K562 (cell line): ENCODE measurements at regions not wholly inside any gene's neighbourhood (a gene's known extent, or its start where the extent isn't known, plus 50 kb on each side); places are given as distances from the start of the nearest gene placed in this dataset.

Experiments used
- ATAC-seq: fragments of 200-7000 bp; cut with Tn5 transposase; 3 replicates; pipeline ENCODE4 v1.9.1; 2020; ENCODE audit warnings: moderate library complexity
- BruUV-seq: library from RNA; stranded (reverse); fragments of 400-500 nt; replicated peaks from 2 replicates; lab custom pipeline; 2021; lab: Mats Ljungman, UMichigan
- CTCF ChIA-PET: fragments of 300-600 bp; formaldehyde crosslinking; extraction: SDS; loops from one replicate; lab custom pipeline; 2021; ENCODE audit warnings: low intra/inter-chr PET ratio; lab: Yijun Ruan, JAX
- POLR2A ChIA-PET: fragments of 300-600, 350-650 bp; sonication (Branson Sonifier 250); formaldehyde crosslinking; extraction: SDS; loops from one replicate; lab custom pipeline; 2021; ENCODE audit warnings: antibody characterized with exemption, inconsistent platforms; lab: Yijun Ruan, JAX
- DNase-seq, 4 experiments: peaks; one replicate each; pipeline versions ENCODE4 v3.0.0 to v3.0.0-alpha.2; 2011 to 2018; ENCODE audit warnings: low spot score in 3 of 4, mixed read lengths in 3 of 4; ENCODE audit errors: extremely low read depth in 1 of 4
- FAIRE-seq: peaks from 2 replicates; lab custom pipeline; 2011; peaks lifted over from hg19 to GRCh38; lab: Jason Lieb, UNC
- H2AFZ ChIP-seq: 2 replicates; pipeline ENCODE4 v1.6.0; 2011; ENCODE audit warnings: low read depth, low read length, control low read depth, inconsistent platforms
- H3K27ac ChIP-seq: fragments of 200-600 bp; 3 replicates; pipeline ENCODE4 v1.8.0; 2011; ENCODE audit warnings: low read depth, mild to moderate bottlenecking, control low read depth, inconsistent platforms, low read length, moderate library complexity, mixed read lengths; ENCODE audit errors: extremely low read depth
- H3K27me3 ChIP-seq, 2 experiments: fragments of 300-600 bp in 1 of 2; 2 replicates in 1 of 2; 3 replicates in 1 of 2; pipeline versions ENCODE4 v1.6.0 to v1.8.0; 2011; ENCODE audit warnings: inconsistent platforms in 2 of 2, low read length in 2 of 2, mild to moderate bottlenecking in 1 of 2, mixed read lengths in 1 of 2, moderate library complexity in 1 of 2; ENCODE audit not compliant: control insufficient read depth in 2 of 2, insufficient read depth in 2 of 2
- H3K36me3 ChIP-seq: fragments of 300-600 bp; 3 replicates; pipeline ENCODE4 v1.8.0; 2011; ENCODE audit warnings: mild to moderate bottlenecking, low read length, inconsistent platforms; ENCODE audit not compliant: control insufficient read depth, insufficient read depth
- H3K4me1 ChIP-seq, 2 experiments: fragments of 200-600 bp in 1 of 2; replicated peaks in 1 of 2; 2 replicates in 1 of 2; 3 replicates in 1 of 2; pipeline versions ENCODE4 v1.5.1 to v1.8.0; 2011; ENCODE audit warnings: inconsistent platforms in 2 of 2, low read length in 2 of 2, mild to moderate bottlenecking in 1 of 2, mixed read lengths in 1 of 2, moderate library complexity in 1 of 2; ENCODE audit not compliant: control insufficient read depth in 2 of 2, insufficient read depth in 2 of 2
- H3K4me2 ChIP-seq: 2 replicates; pipeline ENCODE4 v1.6.1; 2011; ENCODE audit warnings: low read length, control low read depth, inconsistent platforms, mixed read lengths; ENCODE audit not compliant: insufficient read depth
- H3K4me3 ChIP-seq: fragments of 200-600 bp; sonication (generic), shearing (Covaris generic); 2 replicates; pipeline ENCODE4 v1.5.1; 2016; ENCODE audit warnings: control low read depth, inconsistent platforms
- H3K79me2 ChIP-seq: fragments of 200-600 bp; 3 replicates; pipeline ENCODE4 v1.8.0; 2011; ENCODE audit warnings: low read length, inconsistent platforms; ENCODE audit not compliant: control insufficient read depth, insufficient read depth
- H3K9ac ChIP-seq, 2 experiments: 2 replicates each; pipeline versions ENCODE4 v1.6.0 to v1.6.1; 2011; ENCODE audit warnings: low read depth in 2 of 2, low read length in 2 of 2, control low read depth in 1 of 2, inconsistent platforms in 1 of 2, mild to moderate bottlenecking in 1 of 2, mixed read lengths in 1 of 2; ENCODE audit not compliant: insufficient read depth in 1 of 2
- H3K9me1 ChIP-seq: one replicate; pipeline ENCODE4 v1.6.0; 2011; ENCODE audit warnings: inconsistent platforms, mild to moderate bottlenecking, low read length, moderate library complexity; ENCODE audit not compliant: control insufficient read depth, insufficient read depth
- H3K9me3 ChIP-seq: replicated peaks from 2 replicates; pipeline ENCODE4 v1.5.1; 2011; ENCODE audit warnings: low read depth, low read length, inconsistent platforms; ENCODE audit not compliant: control insufficient read depth, insufficient read depth
- H4K20me1 ChIP-seq: replicated peaks from 2 replicates; pipeline ENCODE4 v1.6.1; 2011; ENCODE audit warnings: low read length, inconsistent platforms, mixed read lengths; ENCODE audit not compliant: control insufficient read depth, insufficient read depth
- BRCA1 ChIP-seq, 2 experiments: fragments of 450-650 bp in 1 of 2; sonication (generic) in 1 of 2; formaldehyde crosslinking in 1 of 2; IDR thresholded peaks; 2 replicates each; pipeline versions ENCODE4 v1.5.0 to v1.6.1; 2017 to 2020; ENCODE audit warnings: mild to moderate bottlenecking in 1 of 2, missing genetic modification reagents in 1 of 2
- CBX3 ChIP-seq, 2 experiments: IDR thresholded peaks; 1 replicate in 1 of 2; 2 replicates in 1 of 2; pipeline ENCODE4 v1.6.1; 2012; ENCODE audit warnings: inconsistent platforms in 2 of 2, low read length in 2 of 2, borderline replicate concordance in 1 of 2, control low read depth in 1 of 2
- KLF13 ChIP-seq: fragments of 450-650 bp; IDR thresholded peaks from 2 replicates; pipeline ENCODE4 v1.6.1; 2016; ENCODE audit warnings: missing genetic modification characterization, low read depth, mild to moderate bottlenecking, missing compliant biosample characterization, moderate library complexity, borderline replicate concordance
- MBD1 ChIP-seq: fragments of 250-450 bp; sonication (Bioruptor Pico); IDR thresholded peaks from 2 replicates; pipeline ENCODE4 v1.8.0; 2022; ENCODE audit warnings: inconsistent platforms
- NFYB ChIP-seq: IDR thresholded peaks from 2 replicates; pipeline ENCODE4 v1.6.1; 2011; ENCODE audit warnings: mild to moderate bottlenecking, moderate library complexity; ENCODE audit not compliant: insufficient read length; ENCODE audit errors: extremely low read depth
- PTBP1 ChIP-seq: fragments of 200-400 bp; formaldehyde crosslinking; IDR thresholded peaks from 2 replicates; pipeline ENCODE4 v1.6.1; 2017; ENCODE audit warnings: low read depth, low read length
- RERE ChIP-seq: sonication (generic); formaldehyde crosslinking; IDR thresholded peaks from 2 replicates; pipeline ENCODE4 v1.8.0; 2023; ENCODE audit warnings: missing genetic modification reagents, mild to moderate bottlenecking, borderline replicate concordance
- TFAP4 ChIP-seq: sonication (generic); formaldehyde crosslinking; IDR thresholded peaks from 2 replicates; pipeline ENCODE4 v1.8.0; 2022; ENCODE audit warnings: missing genetic modification reagents, mild to moderate bottlenecking, moderate library complexity, borderline replicate concordance
- WHSC1 ChIP-seq: IDR thresholded peaks from one replicate; pipeline ENCODE4 v1.6.1; 2012; ENCODE audit warnings: low read length, control low read depth, inconsistent platforms
- YY1 ChIP-seq, 3 experiments: IDR thresholded peaks; 2 replicates each; pipeline ENCODE4 v1.6.1; 2011; ENCODE audit warnings: low read length in 2 of 3, mild to moderate bottlenecking in 2 of 3, moderate library complexity in 2 of 3, borderline replicate concordance in 1 of 3, control low read depth in 1 of 3, low read depth in 1 of 3; ENCODE audit not compliant: insufficient read depth in 3 of 3, insufficient replicate concordance in 2 of 3, control insufficient read depth in 1 of 3, insufficient read length in 1 of 3; ENCODE audit errors: extremely low read depth in 1 of 3
- ZFP30 ChIP-seq: fragments of 250-450 bp; sonication (Bioruptor Pico); IDR thresholded peaks from 2 replicates; pipeline ENCODE4 v1.8.0; 2022; ENCODE audit warnings: moderate library complexity, mild to moderate bottlenecking, inconsistent platforms, borderline replicate concordance
- ZNF668 ChIP-seq: fragments of 250-450 bp; sonication (Bioruptor Pico); IDR thresholded peaks from 2 replicates; pipeline ENCODE4 v1.8.0; 2022; ENCODE audit warnings: mild to moderate bottlenecking, inconsistent platforms
- WGBS: fragments of 100-300 bp; shearing (Covaris generic); methylation state at CpG from one replicate; pipeline ENCODE4 v1.1.6; 2016; ENCODE audit warnings: low coverage, mixed read lengths; ENCODE audit not compliant: insufficient coverage; ENCODE audit errors: missing lambda C conversion rate; 5-methylcytosine and 5-hydroxymethylcytosine counted together
- in situ Hi-C: fragments of 300-500 bp; cut with MboI; formaldehyde crosslinking; loops from 4 replicates; pipeline ENCODE4 v1.15.0; 2018; ENCODE audit warnings: inconsistent platforms, mixed read lengths
- intact Hi-C: fragments of 100-400 bp; cut with micrococcal nuclease; formaldehyde crosslinking; loops from 2 replicates; pipeline ENCODE4 v1.14.2; 2022

DNA sequence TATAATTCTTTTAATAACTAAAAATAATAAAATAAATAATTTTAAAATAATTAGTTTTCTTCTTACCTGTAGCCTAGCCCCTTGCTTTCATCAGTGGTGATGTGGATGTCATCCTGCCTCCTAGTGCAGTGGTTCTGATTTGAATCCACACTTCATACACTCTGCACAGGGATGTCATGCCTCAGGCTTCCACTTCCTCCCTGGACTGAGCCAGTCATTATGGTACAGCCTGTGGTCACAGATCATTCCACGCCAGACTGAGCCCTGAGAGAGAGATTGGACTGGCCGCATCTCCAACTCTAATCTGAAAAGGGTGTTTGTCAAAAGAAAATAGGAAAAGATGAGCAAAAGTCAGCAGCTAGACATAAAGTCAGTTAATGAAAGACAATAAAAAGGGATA is 436.2 kb upstream of the IGFBP3 start (continued):
- TF ChIP-seq YY1 (IDR thresholded peaks at IDR 0.05; ENCODE audit: borderline replicate concordance in 1 of 3, control insufficient read depth in 1 of 3, extremely low read depth in 1 of 3, insufficient read depth in 3 of 3, insufficient read length in 1 of 3, insufficient replicate concordance in 2 of 3, low read depth in 1 of 3, low read length in 2 of 3) (no peak), TFAP4 (no peak)
- TF ChIP-seq, all 486 proteins: peak for 0

DNA sequence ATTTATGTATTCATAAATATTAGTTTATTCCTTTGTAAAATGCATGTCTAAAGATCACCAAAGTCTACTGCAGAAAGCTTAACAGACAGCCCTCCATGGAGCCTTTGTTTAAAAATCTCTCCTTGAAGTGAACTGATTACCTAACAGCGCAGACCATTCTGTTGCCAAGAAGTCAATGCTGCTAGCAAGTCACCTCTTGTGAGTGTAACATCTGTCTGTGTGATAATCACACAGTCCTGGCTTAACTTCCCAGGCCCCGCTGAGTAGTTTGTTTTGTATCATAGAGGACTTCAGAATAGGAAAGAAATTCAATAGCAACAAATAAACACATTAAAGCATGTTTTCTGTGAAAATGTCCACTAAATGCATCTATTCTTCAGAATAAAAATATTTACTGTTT is 435.3 kb upstream of the IGFBP3 start:
- Histone ChIP-seq H3K4me1 (no peaks in the 10 kb centered on the region), H3K4me2 (no peak overlapping the region), H3K79me2 (no peaks in the 10 kb centered on the region), H3K4me3 (no peak overlapping the region), H4K20me1 (no peaks in the 10 kb centered on the region), H3K9me3 (no peaks in the 10 kb centered on the region), H3K9me1 (no peaks in the 10 kb centered on the region), H3K27ac (no peak overlapping the region), H2AFZ (no peak overlapping the region), H3K36me3 (no peaks in the 10 kb centered on the region), H3K9ac (no peak overlapping the region), H3K27me3 (no peaks in the 10 kb centered on the region)
- no peak for DNase-seq
- ATAC-seq = no peak
- no peak for FAIRE-seq
- no TSS peak for BruUV-seq
- intact Hi-C loops = loop anchor here (10.0 kb wide), 1 partner anchor 432 kb away; the partner anchor contains the start of gene IGFBP3
- in situ Hi-C loops = no loop called here
- POLR2A ChIA-PET = no interaction called here
- CTCF ChIA-PET = no interaction called here
- WGBS = 5% methylated on average over 2 of the region's 2 CpGs
- TF ChIP-seq WHSC1 (no peak), ZNF668 (no peak), MBD1 (CRISPR knock-in tag) (no peak), NFYB (no peak), KLF13 (tag) (no peak), BRCA1 (IDR thresholded peaks at IDR 0.05) (no peak), BRCA1 (CRISPR knock-in tag; IDR thresholded peaks at IDR 0.05) (no peak), RERE (no peak), CBX3 (IDR thresholded peaks at IDR 0.05; ENCODE audit: borderline replicate concordance in 1 of 2, low read length in 2 of 2) (no peak), ZFP30 (no peak), PTBP1 (no peak)
